Adrenal gland (tissue), 5 donors: ENCODE measurements at regions not wholly inside any gene's neighbourhood (a gene's known extent, or its start where the extent isn't known, plus 50 kb on each side); places are given as distances from the start of the nearest gene placed in this dataset.

Source experiments
- CTCF ChIP-seq, 6 experiments: fragments of 450-650 bp in 4 of 6; fragments of 200-600 bp in 2 of 6; sonication (generic) in 1 of 6; IDR thresholded peaks; 1 replicate in 5 of 6; 2 replicates in 1 of 6; pipeline versions ENCODE4 v1.5.1 to v1.8.0; 2016 to 2021; ENCODE audit warnings: antibody characterized with exemption in 6 of 6, mild to moderate bottlenecking in 2 of 6, moderate library complexity in 1 of 6
- POLR2A ChIP-seq, 2 donors: fragments of 450-650 bp; IDR thresholded peaks; one replicate each; pipeline ENCODE4 v1.6.1; 2017; ENCODE audit warnings: antibody characterized with exemption in 2 of 2, mild to moderate bottlenecking in 2 of 2, moderate library complexity in 1 of 2
- donor health status: DM: no; HTN: no; CAD: no.

- no peak for TF ChIP-seq CTCF (IDR thresholded peaks at IDR 0.05)
- no peak for TF ChIP-seq POLR2A (IDR thresholded peaks at IDR 0.05)
These were observed 656.8 kb downstream of the VRK1 start for GRCh38 chr14:97453991-97454390.
